ENCODE measurements at regions not wholly inside any gene's neighbourhood (a gene's known extent, or its start where the extent isn't known, plus 50 kb on each side); places are given as distances from the start of the nearest gene placed in this dataset.

- TF ChIP-seq EZH2 (IDR thresholded peaks at IDR 0.05) (no peak), FOXP2 (optimal IDR thresholded peaks at IDR 0.05; ENCODE audit: control extremely low read depth, extremely low read length, insufficient read depth) (no peak), POLR2AphosphoS5 (IDR thresholded peaks at IDR 0.05; ENCODE audit: borderline replicate concordance, low read depth, low read length) (no peak)
These were observed 184.7 kb upstream of the PRICKLE1 start for GRCh38 chr12:42774238-42774637.

All from SK-N-MC (cell line).